ENCODE measurements at regions not wholly inside any gene's neighbourhood (a gene's known extent, or its start where the extent isn't known, plus 50 kb on each side); places are given as distances from the start of the nearest gene placed in this dataset.

GRCh38 chr2:58904095-58904494 is 663.0 kb upstream of the FANCL start:
- no peak for TF ChIP-seq CTCF (conservative IDR thresholded peaks at IDR 0.05; ENCODE audit: control insufficient read depth, insufficient read depth, low read depth, low read length)

GRCh38 chr2:58903427-58903826 is 662.3 kb upstream of the FANCL start:
- DNase-seq (ENCODE audit: low read depth): no peak
- TF ChIP-seq CTCF (conservative IDR thresholded peaks at IDR 0.05; ENCODE audit: control insufficient read depth, insufficient read depth, low read depth, low read length): no peak
- H3K4me3 ChIP-seq (ENCODE audit: control insufficient read depth, low read depth, low read length): no peak overlapping the region

More at GRCh38 chr2:58904095-58904494, 663.0 kb upstream of the FANCL start:
- DNase-seq (ENCODE audit: low read depth): no peak
- no peak overlapping the region for H3K4me3 ChIP-seq (ENCODE audit: control insufficient read depth, low read depth, low read length)

- H3K4me3 ChIP-seq (ENCODE audit: control insufficient read depth, low read depth, low read length): no peak overlapping the region
- DNase-seq (ENCODE audit: low read depth): no peak
- TF ChIP-seq CTCF (conservative IDR thresholded peaks at IDR 0.05; ENCODE audit: control insufficient read depth, insufficient read depth, low read depth, low read length): no peak
These were observed 659.3 kb upstream of the FANCL start for GRCh38 chr2:58900246-58901027.

GRCh38 chr2:58899692-58900091 is 658.6 kb upstream of the FANCL start:
- no peak for TF ChIP-seq CTCF (conservative IDR thresholded peaks at IDR 0.05; ENCODE audit: control insufficient read depth, insufficient read depth, low read depth, low read length)
- no peak overlapping the region for H3K4me3 ChIP-seq (ENCODE audit: control insufficient read depth, low read depth, low read length)
- peak; percentile 42 for DNase-seq (ENCODE audit: low read depth)

GRCh38 chr2:58896638-58897037 is 655.5 kb upstream of the FANCL start:
- no peak overlapping the region for H3K4me3 ChIP-seq (ENCODE audit: control insufficient read depth, low read depth, low read length)
- no peak for TF ChIP-seq CTCF (conservative IDR thresholded peaks at IDR 0.05; ENCODE audit: control insufficient read depth, insufficient read depth, low read depth, low read length)
- peak; percentile 60 for DNase-seq (ENCODE audit: low read depth)

GRCh38 chr2:58895857-58896256 is 654.7 kb upstream of the FANCL start:
- no peak overlapping the region for H3K4me3 ChIP-seq (ENCODE audit: control insufficient read depth, low read depth, low read length)
- TF ChIP-seq CTCF (conservative IDR thresholded peaks at IDR 0.05; ENCODE audit: control insufficient read depth, insufficient read depth, low read depth, low read length): no peak
- DNase-seq (ENCODE audit: low read depth): no peak
